GM21717 (cell line): ENCODE measurements at regions not wholly inside any gene's neighbourhood (a gene's known extent, or its start where the extent isn't known, plus 50 kb on each side); places are given as distances from the start of the nearest gene placed in this dataset.

Source experiments
- ATAC-seq: cut with Tn5 transposase; IDR thresholded peaks from one replicate; pipeline ENCODE4 v1.9.1; 2021; ENCODE audit warnings: mild to moderate bottlenecking, moderate library complexity; ENCODE audit not compliant: unreplicated experiment

DNA sequence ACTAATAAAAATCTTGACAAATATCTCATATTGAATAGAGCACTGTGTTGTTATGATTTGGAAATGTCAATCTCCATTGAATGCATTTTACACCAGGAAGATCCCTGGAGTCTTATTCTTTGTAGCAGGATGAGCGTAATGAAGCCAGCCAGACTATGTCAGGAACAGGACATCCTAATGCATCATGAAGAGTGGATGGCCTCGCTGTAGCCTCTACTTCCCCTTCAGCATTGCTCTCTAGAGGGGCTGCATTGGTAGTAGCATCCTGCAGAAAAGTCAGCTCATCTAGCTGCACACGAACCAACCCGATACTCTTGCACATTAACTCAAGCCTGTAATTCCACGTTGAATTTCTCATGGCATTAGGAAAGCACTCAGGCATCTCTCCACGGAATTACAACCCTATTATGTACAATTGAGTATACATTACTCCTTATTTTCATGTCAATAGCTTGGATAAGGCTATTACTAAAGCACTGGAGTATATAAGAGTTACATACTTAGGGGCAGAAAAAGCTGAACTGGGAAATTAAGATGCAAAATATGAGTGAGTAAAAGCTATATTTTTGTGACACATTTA lies 76.1 kb downstream of the CMPK2 start:
- no peak for ATAC-seq

DNA sequence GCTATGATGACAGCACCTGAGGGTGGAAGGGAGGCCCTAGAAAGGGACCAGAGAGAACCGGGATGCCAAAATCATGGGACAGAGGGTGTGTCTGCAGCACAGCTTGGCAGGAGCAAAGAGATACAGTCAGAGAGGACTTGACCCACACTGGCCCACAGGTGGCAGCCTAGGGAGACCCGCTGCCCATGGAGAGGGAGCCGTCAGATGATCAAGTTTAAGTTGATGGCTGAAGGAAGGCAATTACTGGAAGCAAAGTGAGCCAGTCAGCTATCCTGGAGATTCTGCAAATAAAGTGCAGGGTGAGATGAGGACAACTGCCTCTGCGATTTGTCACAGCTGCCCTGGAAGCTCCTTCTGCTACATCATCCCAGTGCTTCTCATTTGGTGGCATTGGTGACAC lies 74.0 kb downstream of the CMPK2 start:
- no peak for ATAC-seq

DNA sequence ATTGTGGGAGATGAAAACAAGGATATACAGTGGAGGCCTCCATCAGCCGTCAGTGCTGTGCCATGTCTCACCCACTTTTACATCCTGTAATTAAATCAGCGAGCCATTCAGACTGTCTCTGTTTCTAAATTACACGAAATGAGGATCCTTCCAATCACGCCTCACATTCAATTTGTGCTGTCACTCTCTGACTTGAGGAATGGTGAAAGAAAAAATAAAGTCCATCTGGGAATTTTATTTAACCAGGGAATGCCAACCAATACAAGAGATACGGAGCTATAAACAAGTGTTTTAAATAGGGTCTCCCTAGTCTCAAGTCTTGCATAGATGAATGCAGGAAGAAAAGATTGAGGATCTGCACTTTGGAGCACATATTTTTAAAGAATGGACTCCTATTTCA lies 72.8 kb downstream of the CMPK2 start:
- ATAC-seq: no peak

GRCh38 chr2:6793371-6793770 lies 72.3 kb downstream of the CMPK2 start:
- no peak for ATAC-seq

DNA sequence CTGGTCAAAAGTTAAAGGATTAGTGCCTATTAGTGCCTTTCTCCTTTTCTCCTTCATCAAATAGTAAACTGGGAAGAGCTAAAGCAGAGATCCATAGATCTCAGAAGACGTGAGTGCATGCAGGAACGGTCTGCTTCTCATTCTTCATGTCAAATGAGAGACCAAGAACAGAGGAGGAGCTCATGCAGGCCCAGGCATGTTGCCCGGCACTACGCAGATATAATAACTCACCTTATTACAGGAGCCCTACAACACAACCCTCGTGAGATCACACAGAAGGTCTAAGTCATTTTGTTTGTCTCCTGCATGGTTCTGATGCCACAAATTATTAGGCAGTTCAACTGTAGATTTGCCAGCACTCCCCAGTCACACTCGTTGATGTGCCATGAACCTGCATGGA lies 71.8 kb downstream of the CMPK2 start:
- ATAC-seq: no peak

DNA sequence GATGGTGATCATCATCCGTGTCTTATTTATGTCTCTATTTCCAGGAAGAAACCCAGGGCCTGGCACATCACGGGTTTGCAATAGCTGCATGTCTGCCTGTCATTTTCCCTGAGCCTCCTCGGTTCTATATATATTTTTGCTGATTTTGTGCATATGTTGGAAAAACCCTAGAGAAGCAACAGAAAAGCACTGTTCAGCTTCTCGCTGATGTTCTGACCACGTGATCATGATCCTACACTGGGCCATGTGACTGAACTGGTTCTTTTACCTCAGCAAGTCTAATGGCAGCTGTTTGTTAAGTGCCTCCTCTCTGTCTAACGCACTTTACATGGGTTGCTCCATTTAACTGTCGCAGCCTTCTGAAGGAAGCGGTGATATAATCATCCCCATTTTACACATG lies 71.3 kb downstream of the CMPK2 start:
- ATAC-seq: no peak
